ENCODE measurements at regions not wholly inside any gene's neighbourhood (a gene's known extent, or its start where the extent isn't known, plus 50 kb on each side); places are given as distances from the start of the nearest gene placed in this dataset.
"Not testable (repeated sequence)": the region's sequence is repeated elsewhere in the genome, so short reads cannot be mapped to it uniquely, and the experiment has no call there.

- no peak for DNase-seq (ENCODE audit: low spot score)
- TF ChIP-seq CTCF (IDR thresholded peaks at IDR 0.05; ENCODE audit: extremely low read depth, missing control alignments): no peak
These were observed 204.7 kb upstream of the PROX1 start for GRCh38 chr1:213782941-213783672.

GRCh38 chr1:213783893-213784292 lies 203.9 kb upstream of the PROX1 start:
- TF ChIP-seq CTCF (IDR thresholded peaks at IDR 0.05; ENCODE audit: extremely low read depth, missing control alignments): no peak
- no peak for DNase-seq (ENCODE audit: low spot score)

- no peak for DNase-seq (ENCODE audit: low spot score)
- TF ChIP-seq CTCF (IDR thresholded peaks at IDR 0.05; ENCODE audit: extremely low read depth, missing control alignments): no peak
These were observed 201.1 kb upstream of the PROX1 start for GRCh38 chr1:213786683-213787082.

- no peak for DNase-seq (ENCODE audit: low spot score)
- no peak for TF ChIP-seq CTCF (IDR thresholded peaks at IDR 0.05; ENCODE audit: extremely low read depth, missing control alignments)
These were observed 197.2 kb upstream of the PROX1 start for GRCh38 chr1:213790565-213790964.

GRCh38 chr1:213793482-213794067 lies 194.2 kb upstream of the PROX1 start:
- TF ChIP-seq CTCF (IDR thresholded peaks at IDR 0.05; ENCODE audit: extremely low read depth, missing control alignments): no peak
- DNase-seq (ENCODE audit: low spot score): no peak

- TF ChIP-seq CTCF (IDR thresholded peaks at IDR 0.05; ENCODE audit: extremely low read depth, missing control alignments): no peak
- no peak for DNase-seq (ENCODE audit: low spot score)
These were observed 191.2 kb upstream of the PROX1 start for GRCh38 chr1:213796525-213796924.

- not testable (repeated sequence) for DNase-seq (ENCODE audit: low spot score)
These were observed 179.5 kb upstream of the PROX1 start for GRCh38 chr1:213808288-213808687.

- DNase-seq (ENCODE audit: low spot score): no peak
- TF ChIP-seq CTCF (IDR thresholded peaks at IDR 0.05; ENCODE audit: extremely low read depth, missing control alignments): no peak
These were observed 170.6 kb upstream of the PROX1 start for GRCh38 chr1:213817156-213817555.
